ENCODE measurements at regions not wholly inside any gene's neighbourhood (a gene's known extent, or its start where the extent isn't known, plus 50 kb on each side); places are given as distances from the start of the nearest gene placed in this dataset.
A peak's percentile ranks its signal among the peaks of the same experiment; 100 is the strongest.

- TF ChIP-seq ZNF513 (tag by site-specific recombination; IDR thresholded peaks at IDR 0.05): no peak
- TF ChIP-seq HOXA7 (CRISPR knock-in tag; IDR thresholded peaks at IDR 0.05; ENCODE audit: borderline replicate concordance): no peak
- peak; percentile 95 for TF ChIP-seq ZNF2 (tag by site-specific recombination; IDR thresholded peaks at IDR 0.05)
- no peak for TF ChIP-seq ZNF280C (tag by site-specific recombination; IDR thresholded peaks at IDR 0.05)
- TF ChIP-seq ZNF354C (tag by site-specific recombination; IDR thresholded peaks at IDR 0.05; ENCODE audit: borderline replicate concordance, low read depth): no peak
- no peak for TF ChIP-seq ZNF677 (tag by site-specific recombination; IDR thresholded peaks at IDR 0.05)
- no peak for TF ChIP-seq ZNF202 (tag by site-specific recombination; IDR thresholded peaks at IDR 0.05; ENCODE audit: borderline replicate concordance)
- TF ChIP-seq ZBTB6 (tag by site-specific recombination; IDR thresholded peaks at IDR 0.05): no peak
- TF ChIP-seq ZNF211 (tag by site-specific recombination; IDR thresholded peaks at IDR 0.05; ENCODE audit: low read depth): no peak
- no peak for TF ChIP-seq ZNF18 (tag by site-specific recombination; IDR thresholded peaks at IDR 0.05)
- no peak for TF ChIP-seq ZNF114 (tag by site-specific recombination; IDR thresholded peaks at IDR 0.05)
- peak; percentile 79; the same call in 1 of the 2 replicates for TF ChIP-seq TRIM28 (IDR thresholded peaks at IDR 0.05; ENCODE audit: borderline replicate concordance, low read length)
- TF ChIP-seq ZBTB21 (tag by site-specific recombination; IDR thresholded peaks at IDR 0.05): peak; percentile 97
- TF ChIP-seq ZNF658 (tag by site-specific recombination; IDR thresholded peaks at IDR 0.05): no peak
- peak; percentile 98 for TF ChIP-seq GFI1B (tag by site-specific recombination; IDR thresholded peaks at IDR 0.05)
- peak; percentile 87 for TF ChIP-seq RBAK (tag by site-specific recombination; IDR thresholded peaks at IDR 0.05)
- TF ChIP-seq ZNF639 (tag by site-specific recombination; IDR thresholded peaks at IDR 0.05): peak; percentile 100
- TF ChIP-seq ZNF621 (tag by site-specific recombination; IDR thresholded peaks at IDR 0.05): no peak
- TF ChIP-seq ZNF221 (tag by site-specific recombination; IDR thresholded peaks at IDR 0.05; ENCODE audit: borderline replicate concordance): peak; percentile 68; the same call in 1 of the 2 replicates
- peak; percentile 92 for TF ChIP-seq ZBTB17 (tag by site-specific recombination; IDR thresholded peaks at IDR 0.05)
- TF ChIP-seq REST (tag by site-specific recombination; IDR thresholded peaks at IDR 0.05): peak; percentile 46; the same call in 1 of the 2 replicates
- peak; percentile 99 for TF ChIP-seq INSM2 (tag by site-specific recombination; IDR thresholded peaks at IDR 0.05)
- peak; percentile 97 for TF ChIP-seq GLIS2 (tag by site-specific recombination; IDR thresholded peaks at IDR 0.05)
Observed at GRCh38 chr1:234699795-234700665, 90.1 kb upstream of the IRF2BP2 start (continued).

Measured in HEK293 (cell line).